ENCODE measurements at regions not wholly inside any gene's neighbourhood (a gene's known extent, or its start where the extent isn't known, plus 50 kb on each side); places are given as distances from the start of the nearest gene placed in this dataset.

GRCh38 chr10:9823268-9823930 lies 1194.3 kb upstream of the CELF2 start:
- H3K27me3 Mint-ChIP-seq (ENCODE audit: low read depth, unreplicated experiment) = peaks cover 4% of the 10 kb centered on the region

GRCh38 chr10:9824631-9825071 lies 1193.0 kb upstream of the CELF2 start:
- H3K27ac ChIP-seq (ENCODE audit: low read depth, low read length) = no peak overlapping the region
- H3K9me3 ChIP-seq (ENCODE audit: insufficient read depth, low read depth, low read length) = no peaks in the 10 kb centered on the region
- FAIRE-seq (no peak), DNase-seq (ENCODE audit: low read depth) (no peak)
- no peak overlapping the region for H3K4me3 ChIP-seq (ENCODE audit: insufficient read depth, low read depth, low read length)
- Mint-ChIP-seq H3K27ac (ENCODE audit: unreplicated experiment) (peak overlapping the region; percentile 66), H3K4me1 (ENCODE audit: low read depth, unreplicated experiment) (peaks cover 12% of the 10 kb centered on the region), H3K27me3 (ENCODE audit: low read depth, unreplicated experiment) (peaks cover 3% of the 10 kb centered on the region), H3K9me3 (ENCODE audit: unreplicated experiment) (peaks cover 4% of the 10 kb centered on the region), H3K36me3 (ENCODE audit: low read depth, unreplicated experiment) (no peaks in the 10 kb centered on the region), H3K4me3 (ENCODE audit: unreplicated experiment) (no peak overlapping the region)
- H3K36me3 ChIP-seq (ENCODE audit: insufficient read depth, low read length) = no peaks in the 10 kb centered on the region
- peak overlapping the region; percentile 41 for H2AFZ ChIP-seq (ENCODE audit: low read depth, low read length)
- no peak overlapping the region for H3K9ac ChIP-seq (ENCODE audit: low read length)
- H3K4me1 ChIP-seq (ENCODE audit: insufficient read depth, low read length) = no peaks in the 10 kb centered on the region
- no peak for TF ChIP-seq EZH2 (IDR thresholded peaks at IDR 0.05; ENCODE audit: insufficient read depth, low read length)
- no peak for TF ChIP-seq CTCF (IDR thresholded peaks at IDR 0.05; ENCODE audit: insufficient read depth, low read depth, low read length)
- H3K27me3 ChIP-seq (ENCODE audit: insufficient read depth, low read length) = no peaks in the 10 kb centered on the region
- H3K79me2 ChIP-seq (ENCODE audit: insufficient read depth, low read length) = no peaks in the 10 kb centered on the region
- no peak overlapping the region for H3K4me2 ChIP-seq (ENCODE audit: low read length)
- H4K20me1 ChIP-seq (ENCODE audit: insufficient read depth, low read length) = no peaks in the 10 kb centered on the region

More at GRCh38 chr10:9823268-9823930, 1194.3 kb upstream of the CELF2 start:
- Histone ChIP-seq H3K79me2 (ENCODE audit: insufficient read depth, low read length) (no peaks in the 10 kb centered on the region), H3K27ac (ENCODE audit: low read depth, low read length) (no peak overlapping the region), H3K9me3 (ENCODE audit: insufficient read depth, low read depth, low read length) (no peaks in the 10 kb centered on the region), H3K9ac (ENCODE audit: low read length) (no peak overlapping the region), H4K20me1 (ENCODE audit: insufficient read depth, low read length) (no peaks in the 10 kb centered on the region), H3K36me3 (ENCODE audit: insufficient read depth, low read length) (no peaks in the 10 kb centered on the region), H3K4me1 (ENCODE audit: insufficient read depth, low read length) (no peaks in the 10 kb centered on the region), H3K4me2 (ENCODE audit: low read length) (no peak overlapping the region), H2AFZ (ENCODE audit: low read depth, low read length) (no peak overlapping the region), H3K27me3 (ENCODE audit: insufficient read depth, low read length) (no peaks in the 10 kb centered on the region), H3K4me3 (ENCODE audit: insufficient read depth, low read depth, low read length) (no peak overlapping the region)
- no peak overlapping the region for H3K27ac Mint-ChIP-seq (ENCODE audit: unreplicated experiment)
- H3K4me1 Mint-ChIP-seq (ENCODE audit: low read depth, unreplicated experiment) = peaks cover 12% of the 10 kb centered on the region
- FAIRE-seq (peak; percentile 34), DNase-seq (ENCODE audit: low read depth) (peak; percentile 16)
- H3K36me3 Mint-ChIP-seq (ENCODE audit: low read depth, unreplicated experiment) = no peaks in the 10 kb centered on the region
- TF ChIP-seq EZH2 (IDR thresholded peaks at IDR 0.05; ENCODE audit: insufficient read depth, low read length) (no peak), CTCF (IDR thresholded peaks at IDR 0.05; ENCODE audit: insufficient read depth, low read depth, low read length) (no peak)
- no peak overlapping the region for H3K4me3 Mint-ChIP-seq (ENCODE audit: unreplicated experiment)
- H3K9me3 Mint-ChIP-seq (ENCODE audit: unreplicated experiment) = peaks cover 4% of the 10 kb centered on the region

GRCh38 chr10:9825491-9826018 lies 1192.1 kb upstream of the CELF2 start:
- FAIRE-seq = no peak
- no peaks in the 10 kb centered on the region for H3K79me2 ChIP-seq (ENCODE audit: insufficient read depth, low read length)
- no peaks in the 10 kb centered on the region for H3K36me3 Mint-ChIP-seq (ENCODE audit: low read depth, unreplicated experiment)
- no peak overlapping the region for H3K4me3 ChIP-seq (ENCODE audit: insufficient read depth, low read depth, low read length)
- H3K4me1 Mint-ChIP-seq (ENCODE audit: low read depth, unreplicated experiment) = peaks cover 12% of the 10 kb centered on the region
- no peak overlapping the region for H3K27ac ChIP-seq (ENCODE audit: low read depth, low read length)
- H3K9me3 Mint-ChIP-seq (ENCODE audit: unreplicated experiment) = peaks cover 2% of the 10 kb centered on the region
- TF ChIP-seq CTCF (IDR thresholded peaks at IDR 0.05; ENCODE audit: insufficient read depth, low read depth, low read length) (no peak), EZH2 (IDR thresholded peaks at IDR 0.05; ENCODE audit: insufficient read depth, low read length) (no peak)
- no peak overlapping the region for H3K9ac ChIP-seq (ENCODE audit: low read length)
- H2AFZ ChIP-seq (ENCODE audit: low read depth, low read length) = peak overlapping the region; percentile 62
- no peaks in the 10 kb centered on the region for H3K4me1 ChIP-seq (ENCODE audit: insufficient read depth, low read length)
- no peaks in the 10 kb centered on the region for H3K27me3 Mint-ChIP-seq (ENCODE audit: low read depth, unreplicated experiment)
- no peaks in the 10 kb centered on the region for H3K36me3 ChIP-seq (ENCODE audit: insufficient read depth, low read length)
- no peak overlapping the region for H3K4me3 Mint-ChIP-seq (ENCODE audit: unreplicated experiment)
- H3K27me3 ChIP-seq (ENCODE audit: insufficient read depth, low read length) = no peaks in the 10 kb centered on the region
- H3K4me2 ChIP-seq (ENCODE audit: low read length) = no peak overlapping the region
- H3K9me3 ChIP-seq (ENCODE audit: insufficient read depth, low read depth, low read length) = no peaks in the 10 kb centered on the region
- H4K20me1 ChIP-seq (ENCODE audit: insufficient read depth, low read length) = no peaks in the 10 kb centered on the region
- DNase-seq (ENCODE audit: low read depth) = peak; percentile 27
- H3K27ac Mint-ChIP-seq (ENCODE audit: unreplicated experiment) = peak overlapping the region; percentile 56
